SK-N-SH (cell line): ENCODE measurements at regions not wholly inside any gene's neighbourhood (a gene's known extent, or its start where the extent isn't known, plus 50 kb on each side); places are given as distances from the start of the nearest gene placed in this dataset.
"Not testable (repeated sequence)": the region's sequence is repeated elsewhere in the genome, so short reads cannot be mapped to it uniquely, and the experiment has no call there.

Source experiments
- CHD2 ChIP-seq: fragments of 150-350 bp; IDR thresholded peaks from 2 replicates; pipeline ENCODE4 v1.6.1; 2018; ENCODE audit warnings: low read length; ENCODE audit not compliant: partially characterized antibody
- RCOR1 ChIP-seq: fragments of 150-350 bp; IDR thresholded peaks from 2 replicates; pipeline ENCODE4 v1.6.1; 2017; ENCODE audit warnings: antibody characterized with exemption, low read length

DNA sequence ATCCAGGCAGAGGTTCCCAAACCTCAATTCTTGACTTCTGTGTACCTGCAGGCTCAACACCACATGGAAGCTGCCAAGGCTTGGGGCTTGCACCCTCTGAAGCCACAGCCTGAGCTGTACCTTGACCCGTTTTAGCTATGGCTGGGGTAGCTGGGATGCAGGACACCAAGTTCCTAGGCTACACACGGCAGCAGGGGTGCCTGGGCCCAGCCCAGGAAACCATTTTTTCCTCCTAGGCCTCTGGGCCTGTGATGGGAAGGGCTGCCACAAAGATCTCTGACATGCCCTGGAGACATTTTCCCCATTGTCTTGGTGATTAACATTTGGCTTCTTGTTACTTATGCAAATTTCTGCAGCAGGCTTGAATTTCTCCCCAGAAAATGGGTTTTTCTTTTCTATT is 180.6 kb upstream of the CFAP20DC start:
- TF ChIP-seq RCOR1, CHD2: not testable (repeated sequence)
